ENCODE measurements at regions not wholly inside any gene's neighbourhood (a gene's known extent, or its start where the extent isn't known, plus 50 kb on each side); places are given as distances from the start of the nearest gene placed in this dataset.
"Not testable (repeated sequence)": the region's sequence is repeated elsewhere in the genome, so short reads cannot be mapped to it uniquely, and the experiment has no call there.

DNA sequence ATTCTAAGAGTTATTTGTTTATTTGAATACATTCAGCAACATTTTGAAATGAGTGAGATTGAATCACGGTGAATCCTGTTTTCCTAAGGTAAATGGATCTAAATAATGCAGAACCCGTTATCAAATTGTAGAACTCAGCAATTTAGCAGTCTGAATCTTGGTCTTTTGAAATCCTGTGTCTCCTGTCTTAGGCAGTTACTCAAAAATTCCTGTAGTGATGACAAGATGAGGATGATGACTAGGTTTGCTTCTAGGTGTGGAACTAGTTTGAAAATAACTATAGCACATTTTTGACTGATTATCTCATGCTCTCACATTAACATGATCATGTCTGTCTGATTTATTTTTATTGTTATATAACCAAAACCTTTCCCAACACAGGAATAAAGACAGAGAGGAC, 115.0 kb downstream of the RAP2B start:
- ATAC-seq (no peak), DNase-seq (ENCODE audit: low read depth, low spot score) (no peak)
- Histone ChIP-seq H3K9me3 (ENCODE audit: control insufficient read depth, insufficient read depth, low read depth, low read length) (no peaks in the 10 kb centered on the region), H3K4me3 (ENCODE audit: low read depth in 2 of 2, low read length in 2 of 2) (no peak overlapping the region), H3K27me3 (ENCODE audit: control insufficient read depth, insufficient read depth, low read length) (no peaks in the 10 kb centered on the region), H3K4me1 (ENCODE audit: control insufficient read depth, insufficient read depth, low read length) (no peaks in the 10 kb centered on the region), H3K27ac (ENCODE audit: low read length) (no peak overlapping the region), H3K36me3 (ENCODE audit: control insufficient read depth, insufficient read depth, low read length) (no peaks in the 10 kb centered on the region)
- CTCF ChIA-PET = no interaction called here
- POLR2A ChIA-PET = no interaction called here
- no TSS peak for BruUV-seq (replicated peaks)
- intact Hi-C loops (cut with micrococcal nuclease; ENCODE audit: unreplicated experiment) (no loop called here), in situ Hi-C loops (cut with HindIII; ENCODE audit: low pct_unique_long_range_greater_than_20kb, low sequenced_read_pairs) (no loop called here)
- TF ChIP-seq TCF7L2 (IDR thresholded peaks at IDR 0.05; ENCODE audit: low read depth, low read length) = no peak
- no peak for TF ChIP-seq POLR2AphosphoS5 (IDR thresholded peaks at IDR 0.05; ENCODE audit: low read depth, low read length)
- TF ChIP-seq, protein P1, sequence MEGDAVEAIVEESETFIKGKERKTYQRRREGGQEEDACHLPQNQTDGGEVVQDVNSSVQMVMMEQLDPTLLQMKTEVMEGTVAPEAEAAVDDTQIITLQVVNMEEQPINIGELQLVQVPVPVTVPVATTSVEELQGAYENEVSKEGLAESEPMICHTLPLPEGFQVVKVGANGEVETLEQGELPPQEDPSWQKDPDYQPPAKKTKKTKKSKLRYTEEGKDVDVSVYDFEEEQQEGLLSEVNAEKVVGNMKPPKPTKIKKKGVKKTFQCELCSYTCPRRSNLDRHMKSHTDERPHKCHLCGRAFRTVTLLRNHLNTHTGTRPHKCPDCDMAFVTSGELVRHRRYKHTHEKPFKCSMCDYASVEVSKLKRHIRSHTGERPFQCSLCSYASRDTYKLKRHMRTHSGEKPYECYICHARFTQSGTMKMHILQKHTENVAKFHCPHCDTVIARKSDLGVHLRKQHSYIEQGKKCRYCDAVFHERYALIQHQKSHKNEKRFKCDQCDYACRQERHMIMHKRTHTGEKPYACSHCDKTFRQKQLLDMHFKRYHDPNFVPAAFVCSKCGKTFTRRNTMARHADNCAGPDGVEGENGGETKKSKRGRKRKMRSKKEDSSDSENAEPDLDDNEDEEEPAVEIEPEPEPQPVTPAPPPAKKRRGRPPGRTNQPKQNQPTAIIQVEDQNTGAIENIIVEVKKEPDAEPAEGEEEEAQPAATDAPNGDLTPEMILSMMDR (IDR thresholded peaks at IDR 0.05) = no peak
- TF ChIP-seq, protein P2, sequence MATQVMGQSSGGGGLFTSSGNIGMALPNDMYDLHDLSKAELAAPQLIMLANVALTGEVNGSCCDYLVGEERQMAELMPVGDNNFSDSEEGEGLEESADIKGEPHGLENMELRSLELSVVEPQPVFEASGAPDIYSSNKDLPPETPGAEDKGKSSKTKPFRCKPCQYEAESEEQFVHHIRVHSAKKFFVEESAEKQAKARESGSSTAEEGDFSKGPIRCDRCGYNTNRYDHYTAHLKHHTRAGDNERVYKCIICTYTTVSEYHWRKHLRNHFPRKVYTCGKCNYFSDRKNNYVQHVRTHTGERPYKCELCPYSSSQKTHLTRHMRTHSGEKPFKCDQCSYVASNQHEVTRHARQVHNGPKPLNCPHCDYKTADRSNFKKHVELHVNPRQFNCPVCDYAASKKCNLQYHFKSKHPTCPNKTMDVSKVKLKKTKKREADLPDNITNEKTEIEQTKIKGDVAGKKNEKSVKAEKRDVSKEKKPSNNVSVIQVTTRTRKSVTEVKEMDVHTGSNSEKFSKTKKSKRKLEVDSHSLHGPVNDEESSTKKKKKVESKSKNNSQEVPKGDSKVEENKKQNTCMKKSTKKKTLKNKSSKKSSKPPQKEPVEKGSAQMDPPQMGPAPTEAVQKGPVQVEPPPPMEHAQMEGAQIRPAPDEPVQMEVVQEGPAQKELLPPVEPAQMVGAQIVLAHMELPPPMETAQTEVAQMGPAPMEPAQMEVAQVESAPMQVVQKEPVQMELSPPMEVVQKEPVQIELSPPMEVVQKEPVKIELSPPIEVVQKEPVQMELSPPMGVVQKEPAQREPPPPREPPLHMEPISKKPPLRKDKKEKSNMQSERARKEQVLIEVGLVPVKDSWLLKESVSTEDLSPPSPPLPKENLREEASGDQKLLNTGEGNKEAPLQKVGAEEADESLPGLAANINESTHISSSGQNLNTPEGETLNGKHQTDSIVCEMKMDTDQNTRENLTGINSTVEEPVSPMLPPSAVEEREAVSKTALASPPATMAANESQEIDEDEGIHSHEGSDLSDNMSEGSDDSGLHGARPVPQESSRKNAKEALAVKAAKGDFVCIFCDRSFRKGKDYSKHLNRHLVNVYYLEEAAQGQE (IDR thresholded peaks at IDR 0.05; ENCODE audit: insufficient read depth in 1 of 2, low read depth in 2 of 2, low read length in 1 of 2) = no peak
- TF ChIP-seq SIN3A (IDR thresholded peaks at IDR 0.05; ENCODE audit: borderline replicate concordance, insufficient read depth, low read depth, low read length) = no peak

DNA sequence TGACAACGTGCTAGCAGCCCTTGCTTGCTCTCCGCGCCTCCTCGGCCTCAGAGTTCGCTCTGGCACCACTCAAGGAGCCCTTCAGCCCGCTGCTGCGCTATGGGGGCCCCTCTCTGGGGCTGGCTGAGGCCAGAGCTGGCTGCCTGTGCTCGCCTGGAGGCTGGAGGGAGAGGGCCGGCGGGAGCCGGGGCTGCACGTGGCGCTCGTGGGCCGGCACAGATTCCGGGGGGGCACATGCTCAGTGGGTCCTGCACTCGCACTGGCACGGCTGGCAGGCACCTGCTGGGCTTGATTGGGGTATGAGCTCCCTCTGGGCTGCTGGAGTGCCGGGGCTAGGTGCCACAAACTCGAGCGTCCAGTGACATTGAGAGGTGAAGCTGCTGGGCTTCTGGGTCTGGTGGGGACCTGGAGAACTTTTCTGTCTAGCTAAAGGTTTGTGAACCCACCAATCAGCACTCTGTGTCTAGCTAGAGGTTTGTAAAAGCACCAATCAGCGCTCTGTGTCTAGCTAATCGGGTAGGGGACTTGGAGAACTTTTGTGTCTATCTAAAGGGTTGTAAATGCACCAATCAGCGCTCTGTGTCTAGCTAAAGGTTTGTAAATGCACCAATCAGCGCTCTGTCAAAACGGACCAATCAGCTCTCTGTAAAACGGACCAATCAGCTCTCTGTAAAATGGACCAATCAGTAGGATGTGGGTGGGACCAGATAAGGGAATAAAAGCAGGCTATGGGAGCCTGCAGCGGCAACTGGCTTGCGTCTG, 119.4 kb downstream of the RAP2B start:
- H3K9me3 ChIP-seq (ENCODE audit: control insufficient read depth, insufficient read depth, low read depth, low read length); BruUV-seq (replicated peaks); H3K27ac ChIP-seq (ENCODE audit: low read length); H3K4me1 ChIP-seq (ENCODE audit: control insufficient read depth, insufficient read depth, low read length); POLR2A ChIA-PET; H3K27me3 ChIP-seq (ENCODE audit: control insufficient read depth, insufficient read depth, low read length); ATAC-seq; in situ Hi-C loops (cut with HindIII; ENCODE audit: low pct_unique_long_range_greater_than_20kb, low sequenced_read_pairs); H3K4me3 ChIP-seq (ENCODE audit: low read depth in 2 of 2, low read length in 2 of 2); intact Hi-C loops (cut with micrococcal nuclease; ENCODE audit: unreplicated experiment); DNase-seq (ENCODE audit: low read depth, low spot score); H3K36me3 ChIP-seq (ENCODE audit: control insufficient read depth, insufficient read depth, low read length): not testable (repeated sequence)
- CTCF ChIA-PET = interaction anchor here (0.6 kb wide), 1 partner anchor 510 kb away, joined by 7 read pairs; no protein-coding TSS in a partner anchor

DNA sequence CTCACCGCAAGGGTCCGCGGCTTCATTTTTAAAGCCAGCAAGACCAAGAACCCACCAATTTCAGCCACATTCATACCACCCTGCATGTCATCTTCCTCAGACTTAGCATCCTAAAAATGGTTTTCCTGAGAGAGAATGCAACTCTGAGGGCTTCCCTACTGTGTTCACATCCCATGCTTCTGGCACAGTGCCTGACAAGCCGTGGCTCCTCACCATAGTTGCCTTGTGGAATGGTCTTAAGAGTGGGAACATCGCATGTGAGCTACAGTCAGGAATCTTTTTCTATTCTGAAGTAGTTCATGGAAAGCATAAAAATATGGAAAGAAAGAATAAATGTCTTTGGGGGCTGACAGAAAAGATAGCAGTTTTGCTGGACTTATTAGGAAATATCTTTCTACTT, 120.3 kb downstream of the RAP2B start:
- intact Hi-C loops (cut with micrococcal nuclease; ENCODE audit: unreplicated experiment) = no loop called here

More for the DNA sequence above, 120.3 kb downstream of the RAP2B start:
- ATAC-seq (no peak), DNase-seq (ENCODE audit: low read depth, low spot score) (no peak)
- TF ChIP-seq TCF7L2 (IDR thresholded peaks at IDR 0.05; ENCODE audit: low read depth, low read length) (no peak), POLR2AphosphoS5 (IDR thresholded peaks at IDR 0.05; ENCODE audit: low read depth, low read length) (no peak), SIN3A (IDR thresholded peaks at IDR 0.05; ENCODE audit: borderline replicate concordance, insufficient read depth, low read depth, low read length) (no peak)
- TF ChIP-seq, protein P2 (IDR thresholded peaks at IDR 0.05; ENCODE audit: insufficient read depth in 1 of 2, low read depth in 2 of 2, low read length in 1 of 2) = no peak
- TF ChIP-seq, protein P1 (IDR thresholded peaks at IDR 0.05) = no peak
- CTCF ChIA-PET = no interaction called here
- Histone ChIP-seq H3K4me1 (ENCODE audit: control insufficient read depth, insufficient read depth, low read length) (no peaks in the 10 kb centered on the region; the same call in 1 of the 2 replicates), H3K36me3 (ENCODE audit: control insufficient read depth, insufficient read depth, low read length) (no peaks in the 10 kb centered on the region), H3K4me3 (ENCODE audit: low read depth in 2 of 2, low read length in 2 of 2) (no peak overlapping the region), H3K9me3 (ENCODE audit: control insufficient read depth, insufficient read depth, low read depth, low read length) (no peaks in the 10 kb centered on the region), H3K27me3 (ENCODE audit: control insufficient read depth, insufficient read depth, low read length) (no peaks in the 10 kb centered on the region), H3K27ac (ENCODE audit: low read length) (no peak overlapping the region)
- POLR2A ChIA-PET = no interaction called here
- in situ Hi-C loops (cut with HindIII; ENCODE audit: low pct_unique_long_range_greater_than_20kb, low sequenced_read_pairs) = no loop called here
- no TSS peak for BruUV-seq (replicated peaks)

All from Panc1 (cell line).